Cardiac fibroblast (primary cell): ENCODE measurements at regions not wholly inside any gene's neighbourhood (a gene's known extent, or its start where the extent isn't known, plus 50 kb on each side); places are given as distances from the start of the nearest gene placed in this dataset.
"Not testable (repeated sequence)": the region's sequence is repeated elsewhere in the genome, so short reads cannot be mapped to it uniquely, and the experiment has no call there.

ENCODE experiments used
- DNase-seq, 2 donors: peaks; one replicate each; pipeline versions ENCODE4 v3.0.0 to v3.0.0-alpha.2; 2010; ENCODE audit warnings: low read depth in 2 of 2
- H3K4me3 ChIP-seq, 2 donors: replicated peaks in 1 of 2; 1 replicate in 1 of 2; 2 replicates in 1 of 2; pipeline ENCODE4 v1.5.1; 2011; ENCODE audit warnings: low read depth in 2 of 2, low read length in 2 of 2, mild to moderate bottlenecking in 2 of 2, moderate library complexity in 1 of 2
- CTCF ChIP-seq: IDR thresholded peaks from one replicate; pipeline ENCODE4 v1.5.1; 2011; ENCODE audit warnings: low read depth, mild to moderate bottlenecking, low read length, inconsistent platforms

GRCh38 chr7:53475776-53476175 lies 440.3 kb downstream of the POM121L12 start:
- no peak for DNase-seq
- no peak for TF ChIP-seq CTCF
- H3K4me3 ChIP-seq: no peak overlapping the region

GRCh38 chr7:53476566-53476965 lies 441.1 kb downstream of the POM121L12 start:
- no peak for TF ChIP-seq CTCF
- no peak for DNase-seq
- no peak overlapping the region for H3K4me3 ChIP-seq

- no peak overlapping the region for H3K4me3 ChIP-seq
- no peak for DNase-seq
- no peak for TF ChIP-seq CTCF
These were observed 449.9 kb downstream of the POM121L12 start for GRCh38 chr7:53485354-53485753.

- H3K4me3 ChIP-seq: no peak overlapping the region
- TF ChIP-seq CTCF: no peak
- DNase-seq: no peak
These were observed 455.6 kb downstream of the POM121L12 start for GRCh38 chr7:53491051-53491450.

- DNase-seq, H3K4me3 ChIP-seq: not testable (repeated sequence)
These were observed 459.7 kb downstream of the POM121L12 start for GRCh38 chr7:53495181-53495580.

GRCh38 chr7:53500076-53500475 lies 464.6 kb downstream of the POM121L12 start:
- DNase-seq: no peak
- no peak overlapping the region for H3K4me3 ChIP-seq
- no peak for TF ChIP-seq CTCF

- no peak for TF ChIP-seq CTCF
- H3K4me3 ChIP-seq: no peak overlapping the region
- DNase-seq: no peak
These were observed 469.5 kb downstream of the POM121L12 start for GRCh38 chr7:53504914-53505313.
